HL-60 (cell line): ENCODE measurements at regions not wholly inside any gene's neighbourhood (a gene's known extent, or its start where the extent isn't known, plus 50 kb on each side); places are given as distances from the start of the nearest gene placed in this dataset.
A peak's percentile ranks its signal among the peaks of the same experiment; 100 is the strongest.

Source experiments
- DNase-seq, 2 experiments: peaks; one replicate each; pipeline ENCODE4 v3.0.0-alpha.2; 2010 to 2020; ENCODE audit warnings: low read depth in 1 of 2, low spot score in 1 of 2
- H3K27ac ChIP-seq: fragments of 250-450 bp; sonication (Bioruptor Pico); replicated peaks from 2 replicates; pipeline ENCODE4 v1.5.1; 2020; ENCODE audit warnings: mild to moderate bottlenecking, moderate library complexity
- H3K27me3 ChIP-seq: fragments of 250-450 bp; sonication (Bioruptor Pico); 2 replicates; pipeline ENCODE4 v1.5.1; 2021; ENCODE audit warnings: mild to moderate bottlenecking, moderate library complexity; ENCODE audit not compliant: insufficient read depth, poor library complexity, severe bottlenecking
- H3K4me3 ChIP-seq: replicated peaks from 2 replicates; pipeline ENCODE4 v1.5.1; 2011; ENCODE audit warnings: mild to moderate bottlenecking, control low read depth, low read length; ENCODE audit not compliant: insufficient read depth
- CTCF ChIP-seq: IDR thresholded peaks from one replicate; pipeline ENCODE4 v1.5.1; 2011; ENCODE audit warnings: low read length, control low read depth, inconsistent platforms; ENCODE audit not compliant: insufficient read depth
- GABPA ChIP-seq: IDR thresholded peaks from 2 replicates; pipeline ENCODE4 v1.6.1; 2012; ENCODE audit warnings: low read depth
- POLR2AphosphoS5 ChIP-seq: IDR thresholded peaks from 2 replicates; pipeline ENCODE4 v1.6.1; 2012; ENCODE audit warnings: low read depth
- REST ChIP-seq: IDR thresholded peaks from 2 replicates; pipeline ENCODE4 v1.6.1; 2012; ENCODE audit warnings: low read depth; ENCODE audit not compliant: insufficient replicate concordance
- SPI1 ChIP-seq: IDR thresholded peaks from 2 replicates; pipeline ENCODE4 v1.6.1; 2012; ENCODE audit warnings: low read depth, mild to moderate bottlenecking, borderline replicate concordance

- Histone ChIP-seq H3K4me3 (no peak overlapping the region), H3K27ac (no peak overlapping the region), H3K27me3 (no peaks in the 10 kb centered on the region)
- DNase-seq = no peak
- TF ChIP-seq SPI1 (no peak), POLR2AphosphoS5 (no peak), CTCF (no peak), GABPA (no peak), REST (no peak)
Measured at GRCh38 chr3:161920196-161920595, 423.6 kb downstream of the OTOL1 start.

- TF ChIP-seq CTCF (no peak), REST (no peak), GABPA (no peak), POLR2AphosphoS5 (no peak), SPI1 (no peak)
- Histone ChIP-seq H3K27ac (no peak overlapping the region), H3K27me3 (no peaks in the 10 kb centered on the region), H3K4me3 (no peak overlapping the region)
- no peak for DNase-seq
Measured at GRCh38 chr3:161925749-161926360, 429.2 kb downstream of the OTOL1 start.

- TF ChIP-seq REST = no peak
- DNase-seq = no peak
- H3K27me3 ChIP-seq = no peaks in the 10 kb centered on the region
- no peak overlapping the region for H3K27ac ChIP-seq
- H3K4me3 ChIP-seq = no peak overlapping the region
Measured at GRCh38 chr3:161927131-161927530, 430.5 kb downstream of the OTOL1 start.

- peak in 1 of 2 experiments; percentile 49 for DNase-seq
- H3K27ac ChIP-seq = no peak overlapping the region
- H3K27me3 ChIP-seq = no peaks in the 10 kb centered on the region
- no peak overlapping the region for H3K4me3 ChIP-seq
- TF ChIP-seq CTCF (no peak), REST (no peak), POLR2AphosphoS5 (no peak), SPI1 (no peak), GABPA (no peak)
Measured at GRCh38 chr3:161939918-161940620, 443.5 kb downstream of the OTOL1 start.
